HepG2 (cell line): ENCODE measurements at regions not wholly inside any gene's neighbourhood (a gene's known extent, or its start where the extent isn't known, plus 50 kb on each side); places are given as distances from the start of the nearest gene placed in this dataset.
A peak's percentile ranks its signal among the peaks of the same experiment; 100 is the strongest.

Experiments used
- ATF2 ChIP-seq: sonication (generic); formaldehyde crosslinking; IDR thresholded peaks from 2 replicates; pipeline ENCODE4 v1.4.0; 2020; ENCODE audit warnings: missing genetic modification reagents
- DMAP1 ChIP-seq: IDR thresholded peaks from 2 replicates; pipeline ENCODE4 v1.6.1; 2016
- GLI4 ChIP-seq: sonication (generic); formaldehyde crosslinking; IDR thresholded peaks from 2 replicates; pipeline ENCODE4 v1.5.1; 2020; ENCODE audit warnings: missing genetic modification reagents, mild to moderate bottlenecking, moderate library complexity, borderline replicate concordance
- KAT8 ChIP-seq: IDR thresholded peaks from 2 replicates; pipeline ENCODE4 v1.6.1; 2016; ENCODE audit warnings: missing genetic modification reagents, missing compliant biosample characterization
- KLF6 ChIP-seq: IDR thresholded peaks from 2 replicates; pipeline ENCODE4 v1.8.0; 2016; ENCODE audit warnings: missing biosample characterization, missing genetic modification reagents
- RERE ChIP-seq: IDR thresholded peaks from 2 replicates; pipeline ENCODE4 v1.6.1; 2016; ENCODE audit warnings: low read depth, missing genetic modification reagents, missing compliant biosample characterization
- TFDP2 ChIP-seq: sonication (generic); formaldehyde crosslinking; IDR thresholded peaks from 2 replicates; pipeline ENCODE4 v1.4.0; 2020; ENCODE audit warnings: missing genetic modification reagents
- ZEB1 ChIP-seq: IDR thresholded peaks from 2 replicates; pipeline ENCODE4 v1.6.1; 2012; ENCODE audit warnings: mild to moderate bottlenecking, low read depth, inconsistent platforms; ENCODE audit not compliant: insufficient replicate concordance
- ZFP90 ChIP-seq: sonication (generic); formaldehyde crosslinking; IDR thresholded peaks from 2 replicates; pipeline ENCODE4 v1.8.0; 2022; ENCODE audit warnings: missing genetic modification reagents, mild to moderate bottlenecking, inconsistent platforms, borderline replicate concordance
- ZFX ChIP-seq: sonication (generic); formaldehyde crosslinking; IDR thresholded peaks from 2 replicates; pipeline ENCODE4 v1.4.0; 2020; ENCODE audit warnings: mild to moderate bottlenecking, low read depth, missing genetic modification reagents, moderate library complexity
- ZGPAT ChIP-seq: IDR thresholded peaks from 2 replicates; pipeline ENCODE4 v1.6.1; 2016; ENCODE audit warnings: mild to moderate bottlenecking
- ZNF30 ChIP-seq: sonication (generic); formaldehyde crosslinking; IDR thresholded peaks from 2 replicates; pipeline ENCODE4 v1.5.0; 2020; ENCODE audit warnings: mild to moderate bottlenecking, missing genetic modification reagents
- ZNF335 ChIP-seq: sonication (generic); formaldehyde crosslinking; IDR thresholded peaks from 2 replicates; pipeline ENCODE4 v1.4.0; 2020; ENCODE audit warnings: missing genetic modification reagents
- ZNF414 ChIP-seq: sonication (generic); formaldehyde crosslinking; IDR thresholded peaks from 2 replicates; pipeline ENCODE4 v1.5.0; 2020; ENCODE audit warnings: missing genetic modification reagents
- ZNF501 ChIP-seq: sonication (generic); formaldehyde crosslinking; IDR thresholded peaks from 2 replicates; pipeline ENCODE4 v1.5.1; 2020; ENCODE audit warnings: mild to moderate bottlenecking, moderate library complexity, missing genetic modification reagents
- ZNF576 ChIP-seq: sonication (generic); formaldehyde crosslinking; IDR thresholded peaks from 2 replicates; pipeline ENCODE4 v1.4.0; 2020; ENCODE audit warnings: mild to moderate bottlenecking, missing genetic modification reagents

GRCh38 chr6:157728183-157728881 is 94.7 kb upstream of the SNX9 start (continued):
- peak; percentile 14; the same call in 1 of the 2 replicates for TF ChIP-seq ZFX (CRISPR knock-in tag)
- peak; percentile 38 for TF ChIP-seq ZEB1
- TF ChIP-seq TFDP2, result no peak
- TF ChIP-seq ZNF576 (CRISPR knock-in tag), result no peak
- peak; percentile 55; the same call in 1 of the 2 replicates for TF ChIP-seq RERE
- no peak for TF ChIP-seq DMAP1 (CRISPR knock-in tag)
- TF ChIP-seq ZNF335 (CRISPR knock-in tag), result peak; percentile 43; the same call in 1 of the 2 replicates
- peak; percentile 78 for TF ChIP-seq ZGPAT (CRISPR knock-in tag)
- TF ChIP-seq GLI4 (CRISPR knock-in tag), result no peak
- TF ChIP-seq ZNF414, result peak; percentile 82
- 0 out of 2 replicates have a peak, but pooled peaks have one; percentile 55 for TF ChIP-seq KLF6 (CRISPR knock-in tag)
- no peak for TF ChIP-seq ZNF501 (CRISPR knock-in tag)
- no peak for TF ChIP-seq ZFP90 (CRISPR knock-in tag)
- TF ChIP-seq ATF2 (CRISPR knock-in tag), result peak; percentile 99
- peak; percentile 66 for TF ChIP-seq KAT8
- no peak for TF ChIP-seq ZNF30 (CRISPR knock-in tag)
